Esophagus squamous epithelium (tissue), 5 donors: ENCODE measurements at regions not wholly inside any gene's neighbourhood (a gene's known extent, or its start where the extent isn't known, plus 50 kb on each side); places are given as distances from the start of the nearest gene placed in this dataset.

Experiments used
- DNase-seq: peaks from one replicate; lab custom pipeline; 2025; lab: John Stamatoyannopoulos, UW
- H3K27ac ChIP-seq, 4 donors: fragments of 200-600 bp; sonication (generic); one replicate each; pipeline ENCODE4 v1.5.1; 2016 to 2019; ENCODE audit warnings: mild to moderate bottlenecking in 1 of 4
- H3K27me3 ChIP-seq, 4 donors: fragments of 200-600 bp; sonication (generic); 1 replicate in 3 of 4; 2 replicates in 1 of 4; pipeline versions ENCODE4 v1.5.1 to v1.6.0; 2017 to 2021; ENCODE audit warnings: antibody characterized with exemption in 1 of 4
- H3K36me3 ChIP-seq, 3 donors: fragments of 200-600 bp; sonication (generic); one replicate each; pipeline ENCODE4 v1.5.1; 2016 to 2019
- H3K4me1 ChIP-seq, 3 donors: fragments of 200-600 bp; sonication (generic); one replicate each; pipeline ENCODE4 v1.5.1; 2017 to 2019
- H3K4me3 ChIP-seq, 4 donors: fragments of 200-600 bp; sonication (generic); 1 replicate in 3 of 4; 2 replicates in 1 of 4; pipeline ENCODE4 v1.5.1; 2016 to 2019; ENCODE audit warnings: mild to moderate bottlenecking in 2 of 4, moderate library complexity in 1 of 4
- H3K9me3 ChIP-seq, 3 donors: fragments of 200-600 bp; sonication (generic); one replicate each; pipeline ENCODE4 v1.5.1; 2016 to 2019
- POLR2A ChIP-seq, 4 donors: fragments of 450-650 bp; IDR thresholded peaks; one replicate each; pipeline ENCODE4 v1.6.1; 2017; ENCODE audit warnings: antibody characterized with exemption in 4 of 4, mild to moderate bottlenecking in 4 of 4, moderate library complexity in 3 of 4
- WGBS, 2 donors: methylation state at CpG; one replicate each; pipeline ENCODE4 v1.1.5; 2018; 5-methylcytosine and 5-hydroxymethylcytosine counted together
- intact Hi-C: fragments of 100-400 bp; cut with DNase I; formaldehyde crosslinking; loops from one replicate; pipeline ENCODE4 v1.15.0; 2022
- TF ChIP-seq, protein P1 (sequence below), 6 experiments: fragments of 450-650 bp in 4 of 6; fragments of 200-600 bp in 2 of 6; sonication (generic) in 2 of 6; IDR thresholded peaks; one replicate each; pipeline ENCODE4 v1.5.1; 2016 to 2019; ENCODE audit warnings: antibody characterized with exemption in 6 of 6, mild to moderate bottlenecking in 4 of 6, moderate library complexity in 4 of 6
- donor health status: DM: yes; HTN: yes; CAD: no.

DNA sequence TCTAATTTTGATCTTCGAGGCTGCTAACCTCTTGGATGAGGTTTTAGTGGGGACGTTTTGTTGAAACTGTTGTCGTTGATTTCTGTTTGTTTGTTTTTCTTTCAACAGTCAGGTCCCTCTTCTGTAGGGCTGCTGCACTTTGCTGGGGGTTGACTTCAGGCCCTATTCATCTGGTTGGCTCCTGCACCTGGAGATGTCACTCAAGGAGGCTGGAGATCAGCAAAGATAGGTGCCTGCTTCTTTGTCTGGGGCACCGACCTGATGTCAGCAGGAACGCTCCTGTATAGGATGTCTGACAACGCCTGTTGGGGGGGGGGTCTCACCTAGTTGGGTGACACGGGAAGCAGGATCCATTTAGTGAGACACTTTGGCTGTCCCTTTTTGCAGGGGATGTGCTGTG lies 915.6 kb upstream of the CHAC2 start:
- 69 to 77% methylated on average over 4 to 5 of the region's 7 CpGs for WGBS, 2 donors
- Histone ChIP-seq H3K4me3 (no peak overlapping the region), H3K27me3 (no peaks in the 10 kb centered on the region), H3K36me3 (no peaks in the 10 kb centered on the region), H3K9me3 (peaks cover 0 to 8% (median 3%) of the 10 kb centered on the region in 3 donors), H3K4me1 (no peaks in the 10 kb centered on the region), H3K27ac (no peak overlapping the region)
- no peak for TF ChIP-seq POLR2A (IDR thresholded peaks at IDR 0.05)
- TF ChIP-seq, protein P1, sequence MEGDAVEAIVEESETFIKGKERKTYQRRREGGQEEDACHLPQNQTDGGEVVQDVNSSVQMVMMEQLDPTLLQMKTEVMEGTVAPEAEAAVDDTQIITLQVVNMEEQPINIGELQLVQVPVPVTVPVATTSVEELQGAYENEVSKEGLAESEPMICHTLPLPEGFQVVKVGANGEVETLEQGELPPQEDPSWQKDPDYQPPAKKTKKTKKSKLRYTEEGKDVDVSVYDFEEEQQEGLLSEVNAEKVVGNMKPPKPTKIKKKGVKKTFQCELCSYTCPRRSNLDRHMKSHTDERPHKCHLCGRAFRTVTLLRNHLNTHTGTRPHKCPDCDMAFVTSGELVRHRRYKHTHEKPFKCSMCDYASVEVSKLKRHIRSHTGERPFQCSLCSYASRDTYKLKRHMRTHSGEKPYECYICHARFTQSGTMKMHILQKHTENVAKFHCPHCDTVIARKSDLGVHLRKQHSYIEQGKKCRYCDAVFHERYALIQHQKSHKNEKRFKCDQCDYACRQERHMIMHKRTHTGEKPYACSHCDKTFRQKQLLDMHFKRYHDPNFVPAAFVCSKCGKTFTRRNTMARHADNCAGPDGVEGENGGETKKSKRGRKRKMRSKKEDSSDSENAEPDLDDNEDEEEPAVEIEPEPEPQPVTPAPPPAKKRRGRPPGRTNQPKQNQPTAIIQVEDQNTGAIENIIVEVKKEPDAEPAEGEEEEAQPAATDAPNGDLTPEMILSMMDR (IDR thresholded peaks at IDR 0.05), result no peak
- DNase-seq, result no peak
- intact Hi-C loops, result no loop called here

DNA sequence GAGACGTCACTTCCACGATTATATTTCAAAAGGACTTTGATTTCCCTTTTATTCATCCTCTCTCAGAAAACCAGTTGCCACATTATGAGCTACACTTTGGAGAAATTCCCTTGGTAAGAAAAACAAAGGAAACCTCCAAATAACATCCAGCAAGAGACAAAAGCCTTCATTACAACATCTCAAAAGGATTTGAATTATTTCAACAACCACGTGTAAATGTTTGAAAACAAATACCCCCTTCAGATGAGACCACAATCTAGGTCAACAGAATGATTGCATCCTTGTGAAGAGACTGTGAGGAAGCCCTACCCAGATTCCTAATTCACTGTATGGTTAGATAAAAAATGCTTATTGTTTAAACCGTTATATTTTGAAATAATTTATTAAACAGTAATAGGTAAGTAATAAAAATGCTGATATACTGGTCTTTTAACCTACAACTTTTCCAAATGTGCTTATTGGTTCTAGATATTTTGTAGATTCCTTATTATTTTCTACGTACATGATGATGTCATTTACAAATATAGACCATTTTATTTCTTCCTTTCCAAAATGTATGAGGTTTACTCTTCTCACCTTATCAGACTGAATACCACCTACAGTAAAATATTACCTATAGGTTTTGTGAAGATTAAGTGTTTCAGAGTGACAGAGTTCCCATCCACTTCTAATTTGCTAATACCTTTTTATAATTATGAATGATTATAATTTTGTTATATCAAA lies 922.7 kb upstream of the CHAC2 start:
- 52 to 58% methylated on average over 5 of the region's 5 CpGs for WGBS, 2 donors
- intact Hi-C loops, result no loop called here
- H3K27ac ChIP-seq, result no peak overlapping the region

DNA sequence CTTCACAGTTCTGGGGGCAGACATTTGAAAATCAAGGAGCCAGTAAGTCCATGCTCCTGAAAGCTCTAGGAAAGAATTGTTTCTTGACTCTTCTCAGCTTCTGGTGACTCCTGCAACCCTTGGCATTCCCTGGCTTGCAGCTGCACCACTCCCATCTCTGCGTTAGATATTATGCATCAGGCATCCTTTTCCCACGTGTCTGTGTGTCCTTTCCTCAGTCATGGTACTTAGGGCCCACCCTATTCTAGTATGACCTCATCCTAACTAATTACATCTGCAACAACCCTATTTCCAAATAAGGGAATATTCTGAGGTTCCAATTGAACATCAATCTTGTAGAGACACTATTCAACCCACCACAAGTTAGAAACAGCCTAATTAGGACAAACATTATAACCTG lies 931.7 kb upstream of the CHAC2 start:
- WGBS, 2 donors, result 67 to 71% methylated on average over 2 of the region's 2 CpGs
- Histone ChIP-seq H3K4me1 (no peaks in the 10 kb centered on the region), H3K27me3 (no peaks in the 10 kb centered on the region), H3K4me3 (no peak overlapping the region), H3K27ac (no peak overlapping the region), H3K36me3 (no peaks in the 10 kb centered on the region), H3K9me3 (no peaks in the 10 kb centered on the region)
- no peak for DNase-seq
- TF ChIP-seq, protein P1 (IDR thresholded peaks at IDR 0.05), result no peak
- TF ChIP-seq POLR2A (IDR thresholded peaks at IDR 0.05), result no peak
- intact Hi-C loops, result no loop called here

More for the DNA sequence above, 922.7 kb upstream of the CHAC2 start:
- Histone ChIP-seq H3K4me3 (no peak overlapping the region), H3K36me3 (no peaks in the 10 kb centered on the region), H3K4me1 (no peaks in the 10 kb centered on the region), H3K9me3 (no peaks in the 10 kb centered on the region), H3K27me3 (no peaks in the 10 kb centered on the region)
- TF ChIP-seq, protein P1 (IDR thresholded peaks at IDR 0.05), result no peak
- TF ChIP-seq POLR2A (IDR thresholded peaks at IDR 0.05), result no peak
- no peak for DNase-seq

DNA sequence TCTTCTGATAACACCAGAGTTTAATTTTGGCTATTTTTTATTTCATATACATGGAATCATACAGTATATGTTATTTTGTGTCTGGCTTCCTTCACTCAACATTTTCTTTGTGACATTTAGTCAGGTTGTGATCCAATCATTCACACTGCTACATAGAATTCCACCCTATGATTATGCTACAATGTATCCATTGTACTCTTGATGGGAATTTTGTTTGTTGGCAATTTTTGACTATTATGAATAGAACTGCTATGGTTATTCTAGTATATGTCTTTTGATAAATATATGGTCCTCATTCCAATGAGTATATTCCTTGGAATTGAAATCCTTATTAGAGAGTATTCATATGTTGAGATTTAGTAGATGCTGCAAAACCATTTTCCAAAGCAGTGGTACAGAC lies 936.4 kb upstream of the CHAC2 start:
- no peak for DNase-seq
- Histone ChIP-seq H3K4me3 (no peak overlapping the region), H3K9me3 (no peaks in the 10 kb centered on the region), H3K4me1 (no peaks in the 10 kb centered on the region), H3K27me3 (no peaks in the 10 kb centered on the region), H3K27ac (no peak overlapping the region), H3K36me3 (no peaks in the 10 kb centered on the region)
- intact Hi-C loops, result no loop called here
- TF ChIP-seq POLR2A (IDR thresholded peaks at IDR 0.05), result no peak
- TF ChIP-seq, protein P1 (IDR thresholded peaks at IDR 0.05), result no peak

DNA sequence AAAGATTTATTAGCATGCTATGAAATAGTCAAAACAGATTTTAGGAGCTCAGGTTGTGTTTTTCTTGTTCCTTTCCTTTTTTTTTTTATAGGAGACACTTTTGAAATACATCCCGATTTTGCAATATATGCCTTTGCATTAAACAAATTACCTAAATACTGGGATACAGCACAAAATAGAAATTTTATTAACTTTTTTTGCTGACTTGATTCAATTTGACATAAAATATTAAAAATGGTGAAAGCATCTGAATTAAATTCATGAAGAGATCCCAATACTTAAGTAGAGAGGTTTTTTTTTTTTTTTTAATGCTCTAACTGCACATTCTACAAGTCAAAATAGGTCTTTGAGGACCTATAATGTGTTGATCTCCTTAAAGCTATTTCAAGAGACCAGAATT lies 939.5 kb upstream of the CHAC2 start:
- Histone ChIP-seq H3K9me3 (no peaks in the 10 kb centered on the region), H3K4me1 (no peaks in the 10 kb centered on the region), H3K27me3 (no peaks in the 10 kb centered on the region), H3K4me3 (no peak overlapping the region), H3K27ac (no peak overlapping the region), H3K36me3 (no peaks in the 10 kb centered on the region)
- TF ChIP-seq POLR2A (IDR thresholded peaks at IDR 0.05), result no peak
- TF ChIP-seq, protein P1 (IDR thresholded peaks at IDR 0.05), result no peak
- WGBS, 2 donors, result 73 to 76% methylated on average over 1 of the region's 1 CpG
- no peak for DNase-seq
- intact Hi-C loops, result no loop called here
